Suprapubic skin (tissue), 3 donors: ENCODE measurements at regions not wholly inside any gene's neighbourhood (a gene's known extent, or its start where the extent isn't known, plus 50 kb on each side); places are given as distances from the start of the nearest gene placed in this dataset.

Experiments used
- CTCF ChIP-seq, 2 donors: fragments of 200-600 bp in 1 of 2; fragments of 450-650 bp in 1 of 2; sonication (generic) in 1 of 2; IDR thresholded peaks; one replicate each; pipeline ENCODE4 v1.5.1; 2016 to 2019; ENCODE audit warnings: antibody characterized with exemption in 2 of 2, mild to moderate bottlenecking in 1 of 2, moderate library complexity in 1 of 2
- POLR2A ChIP-seq, 2 donors: fragments of 450-650 bp; IDR thresholded peaks; one replicate each; pipeline ENCODE4 v1.6.1; 2017; ENCODE audit warnings: antibody characterized with exemption in 2 of 2, mild to moderate bottlenecking in 2 of 2, moderate library complexity in 2 of 2

- no peak for TF ChIP-seq CTCF (IDR thresholded peaks at IDR 0.05)
- TF ChIP-seq POLR2A (IDR thresholded peaks at IDR 0.05) = no peak
Observed at GRCh38 chrX:39728025-39728424, 369.7 kb downstream of the BCOR start.
